GM21381 (cell line): ENCODE measurements at regions not wholly inside any gene's neighbourhood (a gene's known extent, or its start where the extent isn't known, plus 50 kb on each side); places are given as distances from the start of the nearest gene placed in this dataset.

ENCODE experiments used
- ATAC-seq: cut with Tn5 transposase; IDR thresholded peaks from one replicate; pipeline ENCODE4 v1.9.1; 2021; ENCODE audit warnings: mild to moderate bottlenecking, moderate library complexity; ENCODE audit not compliant: unreplicated experiment

DNA sequence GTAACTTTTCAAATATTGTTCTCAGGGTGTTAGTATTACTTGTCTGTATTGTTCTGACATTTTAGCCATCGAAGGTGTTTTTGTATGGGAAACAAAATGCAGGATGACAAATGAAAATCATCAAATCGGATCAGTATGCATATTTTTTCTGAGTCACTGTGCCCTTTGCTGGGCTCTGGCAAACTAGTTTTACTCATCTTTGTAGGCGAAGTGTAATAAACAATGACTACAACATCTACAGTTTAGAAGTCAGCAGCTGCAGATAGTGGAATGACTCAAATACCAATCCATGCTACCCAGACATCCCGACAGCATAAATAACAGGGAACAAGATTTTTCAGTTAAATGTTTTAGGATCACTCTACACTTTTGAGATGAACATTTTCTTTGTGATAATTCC is 557.3 kb upstream of the TENM3 start:
- ATAC-seq = no peak

DNA sequence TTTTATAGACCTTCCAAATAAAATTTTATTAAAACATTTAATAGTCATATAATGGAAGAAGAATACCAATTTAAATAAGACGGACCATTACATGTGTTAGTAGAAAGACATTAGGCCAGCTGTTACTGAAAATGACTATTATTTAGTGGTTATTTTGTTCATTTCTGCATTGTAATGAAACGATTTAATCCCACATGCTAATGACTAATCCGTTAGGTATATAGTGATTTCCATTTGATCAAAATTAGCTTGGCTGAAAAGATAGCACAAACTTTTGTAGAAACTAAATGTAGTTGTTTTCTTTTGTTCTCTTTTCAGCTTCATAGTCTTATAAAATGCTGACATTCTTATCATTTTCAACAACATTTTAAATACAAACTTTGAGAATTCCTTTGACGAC is 556.1 kb upstream of the TENM3 start:
- ATAC-seq = no peak

DNA sequence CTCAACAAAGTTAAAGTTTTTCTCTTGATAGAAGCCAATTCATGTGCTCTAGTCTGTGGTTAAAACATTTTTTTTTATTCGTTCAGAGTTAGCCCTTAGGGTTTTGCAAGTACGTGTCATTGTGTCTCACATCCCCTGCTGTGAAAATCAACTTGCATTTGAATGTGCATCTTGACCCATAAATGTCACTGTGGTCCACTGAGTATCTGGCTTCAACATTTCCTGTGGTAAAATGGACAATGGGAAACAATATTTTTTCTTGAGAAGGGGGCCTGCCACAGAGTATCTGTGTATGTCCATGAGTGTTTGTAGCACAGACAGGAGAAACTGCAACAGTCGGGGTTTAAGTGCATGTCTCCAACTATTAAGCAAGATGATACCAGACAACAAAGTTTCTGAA is 554.8 kb upstream of the TENM3 start:
- ATAC-seq = no peak

DNA sequence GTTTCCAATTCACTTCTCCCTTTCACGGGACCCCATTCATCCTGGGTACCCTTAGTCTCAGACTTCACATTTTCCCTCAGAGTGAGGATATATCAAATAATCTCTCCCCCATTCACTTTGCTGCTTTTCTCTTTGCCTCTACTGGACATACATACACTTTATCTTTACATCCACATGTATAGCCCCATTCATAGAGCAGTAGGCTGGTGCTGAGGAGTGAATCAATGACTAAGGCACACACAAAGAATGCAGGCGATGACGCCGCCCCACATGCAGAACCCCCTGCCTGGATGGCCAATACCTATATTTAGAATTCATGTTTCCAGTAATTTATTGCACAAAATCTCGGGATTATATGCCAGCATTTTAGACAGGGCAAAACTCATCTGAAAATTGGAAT is 554.3 kb upstream of the TENM3 start:
- no peak for ATAC-seq

DNA sequence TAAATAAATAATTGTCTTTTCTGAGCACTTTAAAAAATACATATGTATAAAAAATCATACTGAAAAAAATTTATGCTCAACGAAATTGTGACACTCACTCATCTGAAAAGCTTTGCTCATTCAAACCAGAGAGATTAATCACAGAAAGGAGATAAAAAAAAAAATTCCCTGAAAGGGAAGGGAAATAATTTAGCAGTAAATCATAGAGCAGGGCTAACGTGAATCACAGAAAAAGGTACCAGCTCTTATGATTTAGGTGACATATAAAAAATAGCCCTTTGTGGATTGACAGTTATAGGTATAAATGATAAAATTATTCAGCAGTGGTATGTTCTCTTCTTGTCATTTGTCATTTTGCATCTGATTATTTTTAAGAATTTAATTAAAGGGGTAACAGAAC is 552.7 kb upstream of the TENM3 start:
- ATAC-seq = no peak

DNA sequence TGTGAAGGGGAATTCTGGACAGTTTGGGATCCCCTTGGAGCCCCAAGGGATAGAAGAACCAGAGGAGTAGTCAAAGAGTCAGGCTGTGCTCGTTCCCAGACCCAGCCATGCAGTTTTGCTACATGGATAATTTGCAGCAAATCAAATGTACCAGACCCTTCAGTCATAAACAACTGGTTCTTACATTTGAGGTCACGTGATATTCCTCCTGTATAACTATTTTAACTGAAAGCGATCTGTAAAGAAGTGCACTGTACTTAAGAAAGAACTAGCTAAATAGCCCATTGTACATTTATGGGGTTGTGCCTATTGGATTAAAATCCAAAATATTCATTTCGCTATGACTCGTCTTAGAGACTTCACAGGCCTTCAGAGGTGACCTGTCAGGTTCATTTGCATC is 550.2 kb upstream of the TENM3 start:
- ATAC-seq = no peak

DNA sequence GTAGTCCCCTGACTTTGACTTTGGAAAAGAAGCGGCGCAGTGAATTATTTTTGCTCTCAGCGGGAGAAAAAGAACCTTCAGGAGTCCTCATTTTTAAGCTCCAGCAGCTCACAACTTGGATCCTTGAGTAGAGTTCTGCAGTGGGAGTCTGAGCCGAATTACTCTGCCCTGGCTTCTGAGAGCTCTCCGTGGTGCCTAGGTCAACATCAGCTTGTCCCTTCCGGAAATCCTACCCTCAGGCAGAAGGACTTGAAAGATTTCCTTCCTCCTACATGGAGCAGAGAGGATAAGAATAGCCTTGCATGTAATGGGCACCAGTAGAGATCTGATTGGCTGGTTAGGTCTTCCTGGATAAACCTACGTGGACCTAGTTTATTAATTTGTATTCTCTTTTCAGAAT is 549.7 kb upstream of the TENM3 start:
- no peak for ATAC-seq

DNA sequence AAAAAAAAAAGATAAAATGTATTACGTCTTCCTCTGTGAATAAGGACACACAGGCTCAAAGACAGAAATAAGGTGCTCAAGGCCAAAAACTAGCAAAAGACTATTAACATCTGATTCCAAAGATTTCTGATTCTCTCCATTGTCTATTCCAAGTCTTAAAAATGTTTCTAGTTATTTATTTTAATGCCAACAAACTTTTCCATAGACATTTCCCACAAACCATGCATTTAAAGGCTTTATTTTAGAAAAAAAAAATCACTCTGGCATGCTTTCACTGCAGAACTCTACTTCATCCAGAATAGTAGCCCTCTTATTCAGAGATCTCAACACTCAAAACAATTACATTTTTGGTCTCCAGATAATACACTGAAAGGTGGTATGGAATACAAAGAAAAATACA is 545.0 kb upstream of the TENM3 start:
- ATAC-seq = no peak

DNA sequence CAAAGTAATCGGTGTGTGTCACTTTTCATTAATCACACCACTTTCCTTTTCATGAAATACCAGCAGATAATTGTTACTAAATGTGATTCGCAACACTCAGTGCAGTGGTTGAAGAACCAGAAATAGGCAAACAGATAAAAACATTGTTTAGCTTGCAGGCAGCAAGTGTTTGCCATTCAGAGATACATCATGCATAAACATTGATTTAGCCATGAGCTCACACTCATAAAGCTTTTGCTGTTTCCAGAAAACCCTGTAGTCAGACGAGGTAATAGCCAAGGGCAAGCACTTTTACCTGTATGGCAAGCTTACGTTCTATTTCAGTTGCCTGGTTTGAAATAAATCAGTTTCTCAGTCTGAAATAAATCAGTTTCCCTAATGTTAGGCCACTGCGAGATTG is 542.0 kb upstream of the TENM3 start:
- no peak for ATAC-seq

DNA sequence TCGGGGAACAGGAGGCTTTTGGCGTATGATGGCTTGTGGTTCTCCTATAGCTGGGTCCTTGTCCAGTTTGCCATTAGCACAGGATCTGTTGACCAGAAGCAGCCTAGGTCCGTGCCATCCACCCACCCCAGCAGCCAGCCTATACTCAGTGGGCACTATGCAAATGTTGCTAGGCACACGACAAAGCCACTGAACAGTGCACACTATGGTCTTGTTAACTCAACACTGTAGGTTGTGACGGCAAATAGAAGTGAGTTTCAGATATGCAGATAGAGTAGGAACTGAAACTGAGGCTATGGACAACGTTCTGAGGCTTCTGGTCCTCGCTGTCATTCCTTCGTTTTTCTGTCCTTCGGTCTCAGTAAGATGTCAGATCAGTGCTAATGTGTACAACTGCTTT is 541.3 kb upstream of the TENM3 start:
- no peak for ATAC-seq

DNA sequence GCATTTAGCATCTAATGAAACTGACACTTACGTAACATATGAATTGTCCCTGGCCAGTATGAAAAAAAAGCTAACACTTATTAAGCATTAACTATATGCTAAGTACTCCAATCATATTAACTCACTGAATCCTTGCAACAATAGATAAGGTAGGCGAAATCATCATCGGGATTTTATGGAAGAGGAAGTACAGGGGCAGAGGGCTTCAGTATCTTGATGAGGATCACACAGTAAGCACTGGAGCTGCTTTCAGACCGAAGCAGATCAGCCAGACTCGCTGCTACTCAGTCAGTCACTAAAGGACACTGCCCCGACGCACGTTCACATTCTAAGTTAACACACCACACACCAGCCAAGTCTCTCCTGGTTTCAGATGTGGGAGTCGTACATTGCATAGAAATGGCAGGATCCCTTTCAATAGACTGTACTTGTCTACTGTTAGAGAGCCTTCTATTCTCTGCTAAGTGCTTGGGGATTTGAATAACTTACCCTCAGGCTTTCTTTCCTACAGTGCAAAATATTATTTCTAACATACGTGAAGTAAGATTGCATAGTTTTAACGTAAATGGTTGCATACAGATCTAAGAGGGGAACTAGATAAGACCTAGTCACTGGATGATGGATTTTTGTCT is 540.2 kb upstream of the TENM3 start:
- ATAC-seq = no peak

DNA sequence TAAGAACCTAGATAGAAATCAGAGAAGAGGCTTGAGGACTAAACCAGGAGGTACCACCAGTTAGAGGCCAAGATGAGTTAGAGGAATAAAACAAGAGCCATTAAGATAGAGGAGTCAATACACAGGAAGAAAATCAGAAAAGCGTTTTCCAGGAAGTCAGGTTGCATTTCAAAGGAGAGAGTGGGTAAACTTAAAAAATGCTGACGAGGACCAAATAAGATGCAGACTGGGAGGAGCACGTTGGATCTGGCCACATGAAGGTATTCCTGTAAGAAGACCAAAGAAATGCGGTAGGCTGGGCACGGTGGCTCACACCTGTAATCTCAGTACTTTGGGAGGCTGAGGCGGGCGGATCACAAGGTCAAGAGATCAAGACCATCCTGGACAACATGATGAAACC is 533.1 kb upstream of the TENM3 start:
- no peak for ATAC-seq

DNA sequence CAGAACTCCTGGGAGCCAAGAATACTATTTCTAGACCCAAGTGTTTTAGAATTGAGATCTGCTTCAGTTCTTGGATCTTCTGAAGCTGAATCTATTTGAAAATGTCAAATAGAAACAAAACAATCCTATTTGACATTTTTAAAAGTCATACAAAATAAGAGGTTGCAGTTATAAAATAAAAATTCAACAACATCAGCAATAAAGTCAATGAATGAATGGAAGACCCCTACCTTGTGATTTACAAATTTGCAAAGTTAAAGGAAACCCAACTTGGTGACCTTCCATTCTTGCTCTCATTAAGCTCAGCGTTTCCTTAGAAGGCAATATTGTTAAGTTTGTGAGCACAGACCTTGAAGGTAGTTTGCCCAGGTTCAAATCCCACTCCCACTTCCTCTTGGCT is 531.8 kb upstream of the TENM3 start:
- no peak for ATAC-seq

DNA sequence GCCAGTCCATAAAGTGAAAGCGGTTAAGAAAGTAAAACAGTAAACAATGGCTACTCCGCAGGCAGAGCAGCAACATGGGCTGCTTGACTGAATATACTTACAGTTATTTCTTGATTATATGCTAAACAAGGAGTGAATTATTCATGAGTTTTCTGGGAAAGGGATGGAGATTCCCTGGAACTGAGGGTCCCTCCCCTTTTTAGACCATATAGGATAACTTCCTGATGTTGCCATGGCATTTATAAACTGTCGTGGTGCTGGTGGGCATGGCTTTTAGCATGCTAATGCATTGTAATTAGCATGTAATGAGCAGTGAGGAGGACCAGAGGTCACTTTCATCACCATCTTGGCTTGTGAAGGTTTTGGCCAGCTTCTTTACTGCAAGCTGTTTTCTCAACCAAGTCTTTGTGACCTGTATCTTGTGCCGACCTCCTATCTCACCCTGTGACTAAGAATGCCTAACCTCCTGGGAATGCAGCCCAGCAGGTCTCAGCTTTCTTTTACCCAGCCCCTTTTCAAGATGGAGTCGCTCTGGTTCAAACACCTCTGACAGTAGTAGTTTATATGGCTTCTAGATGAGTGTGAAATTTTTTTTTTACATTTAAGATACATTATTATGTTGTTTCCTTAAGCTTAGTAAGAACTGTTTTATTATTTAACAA is 514.8 kb upstream of the TENM3 start:
- no peak for ATAC-seq

DNA sequence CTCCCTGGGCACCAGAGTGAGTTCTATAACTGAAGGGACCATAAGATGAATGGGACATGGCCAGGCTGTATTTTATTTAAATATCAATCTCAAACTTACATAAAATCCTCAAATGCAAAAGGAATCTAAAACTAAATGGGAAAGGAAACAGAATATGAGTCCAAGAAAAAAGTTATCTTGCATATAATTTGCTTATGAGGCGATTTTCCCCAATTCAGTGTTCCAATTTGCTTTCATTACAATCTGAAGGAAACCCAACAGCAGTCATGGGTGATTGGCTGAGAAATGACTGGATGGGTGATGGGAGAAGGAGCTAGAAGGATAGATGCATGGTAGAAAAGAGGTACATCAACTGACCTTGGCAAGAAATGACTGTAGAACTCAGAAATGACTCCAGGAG is 511.3 kb upstream of the TENM3 start:
- no peak for ATAC-seq

DNA sequence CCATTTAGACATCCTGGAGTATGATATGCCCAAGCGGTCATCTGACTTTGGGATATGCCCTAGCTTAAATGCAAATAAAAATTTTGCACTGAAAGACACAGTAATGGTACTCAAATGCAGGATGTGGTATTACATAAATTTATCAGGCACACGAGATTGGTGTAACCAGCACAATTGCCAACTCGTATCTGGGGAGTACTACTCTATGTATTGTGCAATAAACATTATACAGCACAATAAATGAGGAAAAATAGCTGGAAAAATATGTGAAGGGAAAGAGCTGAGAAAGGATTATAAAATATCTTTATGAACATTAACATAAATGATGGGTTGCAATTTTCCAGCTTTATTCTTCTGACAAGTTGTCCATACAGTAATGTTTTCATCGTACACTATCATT is 505.5 kb upstream of the TENM3 start:
- no peak for ATAC-seq

DNA sequence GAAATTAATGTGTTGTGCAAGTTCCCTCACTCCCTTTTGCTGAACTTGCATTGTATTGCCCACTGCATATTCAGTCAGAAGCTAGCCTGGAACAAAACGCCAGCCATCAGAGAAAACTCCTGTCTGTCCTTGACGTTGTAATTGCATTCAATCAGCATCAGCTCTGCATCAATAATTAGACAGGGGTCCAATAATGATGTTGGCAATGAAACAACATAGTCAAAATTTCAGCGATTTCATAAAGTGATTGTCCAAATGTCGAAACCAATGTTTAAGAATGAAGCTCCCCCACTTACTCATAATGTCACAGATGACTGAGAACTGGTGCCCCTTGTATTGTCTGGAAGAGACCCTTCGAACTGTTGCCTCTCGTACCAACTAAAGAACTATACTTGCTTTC is 504.2 kb upstream of the TENM3 start:
- ATAC-seq = no peak

DNA sequence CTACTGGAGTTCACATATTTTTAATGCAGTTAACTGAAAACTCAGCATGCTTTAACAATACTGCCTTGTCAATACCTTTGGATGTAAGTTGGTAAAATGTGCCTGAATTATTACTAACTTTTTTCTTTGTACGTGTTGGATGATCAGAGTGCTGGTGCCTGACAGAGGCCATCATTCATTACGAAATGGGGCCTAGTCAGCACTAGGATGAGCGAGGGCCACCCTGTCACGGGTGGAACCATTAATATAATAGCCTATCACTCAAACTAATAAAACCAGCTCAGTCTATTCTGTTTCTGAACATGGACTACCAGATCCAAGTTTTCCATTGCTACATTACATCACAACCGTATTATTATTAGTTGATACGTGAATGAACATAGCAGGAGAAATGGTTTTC is 501.7 kb upstream of the TENM3 start:
- ATAC-seq = no peak

DNA sequence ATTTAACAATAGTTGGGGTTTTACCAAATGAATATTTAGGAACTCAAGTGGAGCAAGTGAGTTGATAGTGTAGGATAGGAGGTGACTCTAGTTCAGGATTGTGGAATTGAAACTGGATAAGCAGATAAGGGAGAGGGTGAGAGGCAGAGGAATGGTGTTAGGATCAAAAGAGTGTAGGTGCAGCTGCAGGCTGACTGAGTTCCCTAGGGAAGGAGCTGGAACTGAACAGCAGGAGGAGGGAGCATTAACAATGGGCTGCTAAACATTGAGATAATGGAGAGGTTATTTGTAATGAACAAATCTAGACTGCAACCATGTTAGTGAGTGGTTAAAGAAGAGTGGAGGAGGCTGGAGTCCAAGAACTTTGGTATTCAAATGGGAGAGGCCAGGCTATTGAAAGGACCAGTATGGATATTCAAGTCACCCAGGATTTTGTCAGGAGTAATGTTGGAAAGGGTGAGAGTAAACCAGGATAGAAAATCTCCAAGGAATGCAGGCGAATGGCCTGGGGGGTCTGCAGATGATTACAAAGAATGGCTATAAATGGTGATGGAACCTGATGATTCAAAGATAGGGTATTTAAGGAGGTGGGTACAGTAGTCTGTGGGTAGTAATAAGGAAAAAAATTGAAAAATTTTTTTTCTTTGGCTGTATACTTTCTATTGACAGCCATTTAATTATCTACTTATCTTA is 497.1 kb upstream of the TENM3 start:
- no peak for ATAC-seq

DNA sequence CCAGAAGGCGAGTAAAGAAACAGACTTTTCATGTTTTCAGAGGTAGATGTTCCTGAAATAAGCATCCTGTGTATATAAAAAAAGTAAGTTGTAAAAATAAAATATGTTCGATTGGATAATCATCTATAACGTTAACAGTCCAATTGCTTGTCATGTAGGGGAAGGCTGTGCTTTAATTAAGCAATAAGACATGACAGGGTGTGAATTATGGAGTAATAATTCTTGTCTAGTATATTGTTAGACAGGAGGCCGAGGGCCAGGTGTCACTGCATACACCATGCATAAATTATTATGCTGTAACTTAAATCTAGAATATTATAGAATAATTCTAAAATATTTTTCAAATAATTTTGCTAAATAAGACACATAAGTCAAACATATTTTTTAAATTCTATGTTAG is 494.6 kb upstream of the TENM3 start:
- no peak for ATAC-seq

DNA sequence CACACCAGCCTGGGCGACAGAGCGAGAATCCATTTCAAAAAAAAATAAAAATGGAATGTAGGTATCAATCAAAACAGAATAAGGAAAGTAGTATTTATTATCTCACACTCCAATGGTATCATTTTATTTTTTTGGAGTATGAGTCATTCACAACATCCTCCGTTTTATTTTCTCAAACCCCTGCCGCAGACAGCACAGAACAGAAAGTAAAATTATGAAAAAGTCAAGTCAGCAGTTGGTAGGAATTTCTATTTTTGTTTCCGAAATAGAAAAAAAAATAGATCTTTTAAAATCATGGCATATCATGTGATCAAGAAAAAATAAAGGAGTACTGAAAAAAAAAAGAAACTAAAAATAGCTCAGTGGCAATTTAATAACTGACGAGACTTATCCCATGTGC is 490.7 kb upstream of the TENM3 start:
- ATAC-seq = no peak

DNA sequence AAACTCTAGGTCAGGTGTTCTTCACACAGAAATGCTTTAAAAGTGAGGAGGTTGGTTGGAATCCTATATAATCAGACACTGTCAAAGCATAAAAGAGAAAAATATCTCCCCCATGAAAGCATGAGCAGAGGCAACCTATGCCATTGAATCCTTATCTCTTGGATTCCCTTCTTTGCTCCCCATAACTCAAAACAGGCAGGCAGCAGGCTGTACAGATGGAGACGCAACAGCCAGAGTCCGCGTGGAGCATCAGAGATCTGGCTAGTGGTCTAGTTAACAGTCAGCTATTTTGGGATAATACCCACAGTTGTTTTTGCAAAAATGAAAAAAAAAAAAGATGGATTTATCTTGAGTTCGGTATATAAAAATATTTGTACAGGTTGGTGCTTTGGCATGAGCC is 490.0 kb upstream of the TENM3 start:
- no peak for ATAC-seq

DNA sequence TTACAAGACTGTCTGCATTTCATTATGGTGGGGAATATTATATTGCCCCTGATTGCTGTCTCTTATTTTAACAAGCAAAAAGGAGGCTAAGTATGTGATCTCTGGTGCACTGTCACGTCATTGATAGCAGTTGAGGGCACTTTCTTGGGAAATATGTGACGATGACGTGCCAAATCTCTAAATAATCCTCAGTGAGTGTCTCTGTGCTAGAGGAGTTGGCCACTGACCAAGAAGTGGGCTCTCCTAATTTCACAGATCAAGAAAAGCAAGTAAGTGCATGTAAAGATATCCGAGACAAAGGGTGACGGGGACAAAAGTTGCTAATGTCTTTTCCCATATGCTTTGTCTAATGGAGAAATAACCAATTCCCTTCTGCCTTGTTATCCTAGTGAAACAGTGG is 487.4 kb upstream of the TENM3 start:
- ATAC-seq = no peak
